ENCODE measurements at regions not wholly inside any gene's neighbourhood (a gene's known extent, or its start where the extent isn't known, plus 50 kb on each side); places are given as distances from the start of the nearest gene placed in this dataset.

GRCh38 chr10:7483848-7484247 is 73.0 kb upstream of the SFMBT2 start:
- Histone ChIP-seq H3K4me3 (no peak overlapping the region), H3K9me3 (ENCODE audit: low read depth, low read length) (no peaks in the 10 kb centered on the region), H3K9ac (ENCODE audit: insufficient read length) (no peak overlapping the region), H3K36me3 (ENCODE audit: insufficient read depth, low read length) (no peaks in the 10 kb centered on the region), H3K27ac (no peak overlapping the region)
- DNase-seq (ENCODE audit: low read depth, low spot score): no peak
- TF ChIP-seq FOXP2 (optimal IDR thresholded peaks at IDR 0.05; ENCODE audit: control extremely low read depth, extremely low read length, insufficient read depth) (no peak), EZH2 (IDR thresholded peaks at IDR 0.05) (no peak), POLR2AphosphoS5 (IDR thresholded peaks at IDR 0.05; ENCODE audit: borderline replicate concordance, low read depth, low read length) (no peak)

DNA sequence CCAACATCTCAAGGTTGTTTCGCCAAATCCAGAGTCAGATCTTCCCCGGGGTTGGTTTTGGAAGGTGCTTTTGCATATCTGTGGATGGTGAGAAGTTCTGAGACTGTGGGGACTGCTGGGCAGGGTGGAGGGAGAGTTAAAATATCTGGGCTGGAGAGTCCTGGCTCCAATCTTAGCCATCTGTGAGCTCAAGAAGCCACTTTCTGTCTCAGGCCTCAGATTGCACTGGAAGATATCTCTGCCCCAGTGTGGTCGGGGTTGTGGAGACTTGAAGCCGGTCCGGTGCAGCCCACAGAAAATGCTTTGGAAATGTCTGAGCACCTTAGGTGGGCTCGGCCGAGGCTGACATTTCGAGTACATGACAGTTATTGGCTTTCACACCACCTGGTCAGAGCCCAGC is 72.2 kb upstream of the SFMBT2 start:
- no peak overlapping the region for H3K9ac ChIP-seq (ENCODE audit: insufficient read length)
- TF ChIP-seq POLR2AphosphoS5 (IDR thresholded peaks at IDR 0.05; ENCODE audit: borderline replicate concordance, low read depth, low read length) (no peak), EZH2 (IDR thresholded peaks at IDR 0.05) (no peak), FOXP2 (optimal IDR thresholded peaks at IDR 0.05; ENCODE audit: control extremely low read depth, extremely low read length, insufficient read depth) (no peak)
- H3K4me3 ChIP-seq: no peak overlapping the region
- no peaks in the 10 kb centered on the region for H3K36me3 ChIP-seq (ENCODE audit: insufficient read depth, low read length)
- no peaks in the 10 kb centered on the region for H3K9me3 ChIP-seq (ENCODE audit: low read depth, low read length)
- DNase-seq (ENCODE audit: low read depth, low spot score): no peak
- no peak overlapping the region for H3K27ac ChIP-seq

- Histone ChIP-seq H3K27ac (no peak overlapping the region), H3K9me3 (ENCODE audit: low read depth, low read length) (no peaks in the 10 kb centered on the region), H3K4me3 (no peak overlapping the region), H3K36me3 (ENCODE audit: insufficient read depth, low read length) (no peaks in the 10 kb centered on the region), H3K9ac (ENCODE audit: insufficient read length) (no peak overlapping the region)
- TF ChIP-seq FOXP2 (optimal IDR thresholded peaks at IDR 0.05; ENCODE audit: control extremely low read depth, extremely low read length, insufficient read depth) (no peak), EZH2 (IDR thresholded peaks at IDR 0.05) (no peak), POLR2AphosphoS5 (IDR thresholded peaks at IDR 0.05; ENCODE audit: borderline replicate concordance, low read depth, low read length) (no peak)
- no peak for DNase-seq (ENCODE audit: low read depth, low spot score)
Measured at GRCh38 chr10:7481368-7481765, 70.5 kb upstream of the SFMBT2 start.

GRCh38 chr10:7480742-7481367 is 70.0 kb upstream of the SFMBT2 start:
- H3K9ac ChIP-seq (ENCODE audit: insufficient read length): no peak overlapping the region

GRCh38 chr10:7479861-7480598 is 69.2 kb upstream of the SFMBT2 start:
- Histone ChIP-seq H3K9me3 (ENCODE audit: low read depth, low read length) (no peaks in the 10 kb centered on the region), H3K27ac (no peak overlapping the region), H3K4me3 (no peak overlapping the region), H3K36me3 (ENCODE audit: insufficient read depth, low read length) (no peaks in the 10 kb centered on the region), H3K9ac (ENCODE audit: insufficient read length) (no peak overlapping the region)
- DNase-seq (ENCODE audit: low read depth, low spot score): no peak
- TF ChIP-seq EZH2 (IDR thresholded peaks at IDR 0.05) (no peak), POLR2AphosphoS5 (IDR thresholded peaks at IDR 0.05; ENCODE audit: borderline replicate concordance, low read depth, low read length) (no peak), FOXP2 (optimal IDR thresholded peaks at IDR 0.05; ENCODE audit: control extremely low read depth, extremely low read length, insufficient read depth) (no peak)

More at GRCh38 chr10:7480742-7481367, 70.0 kb upstream of the SFMBT2 start:
- TF ChIP-seq POLR2AphosphoS5 (IDR thresholded peaks at IDR 0.05; ENCODE audit: borderline replicate concordance, low read depth, low read length) (no peak), FOXP2 (optimal IDR thresholded peaks at IDR 0.05; ENCODE audit: control extremely low read depth, extremely low read length, insufficient read depth) (no peak), EZH2 (IDR thresholded peaks at IDR 0.05) (no peak)
- H3K27ac ChIP-seq: no peak overlapping the region
- DNase-seq (ENCODE audit: low read depth, low spot score): no peak
- no peaks in the 10 kb centered on the region for H3K36me3 ChIP-seq (ENCODE audit: insufficient read depth, low read length)
- H3K4me3 ChIP-seq: no peak overlapping the region
- no peaks in the 10 kb centered on the region for H3K9me3 ChIP-seq (ENCODE audit: low read depth, low read length)

DNA sequence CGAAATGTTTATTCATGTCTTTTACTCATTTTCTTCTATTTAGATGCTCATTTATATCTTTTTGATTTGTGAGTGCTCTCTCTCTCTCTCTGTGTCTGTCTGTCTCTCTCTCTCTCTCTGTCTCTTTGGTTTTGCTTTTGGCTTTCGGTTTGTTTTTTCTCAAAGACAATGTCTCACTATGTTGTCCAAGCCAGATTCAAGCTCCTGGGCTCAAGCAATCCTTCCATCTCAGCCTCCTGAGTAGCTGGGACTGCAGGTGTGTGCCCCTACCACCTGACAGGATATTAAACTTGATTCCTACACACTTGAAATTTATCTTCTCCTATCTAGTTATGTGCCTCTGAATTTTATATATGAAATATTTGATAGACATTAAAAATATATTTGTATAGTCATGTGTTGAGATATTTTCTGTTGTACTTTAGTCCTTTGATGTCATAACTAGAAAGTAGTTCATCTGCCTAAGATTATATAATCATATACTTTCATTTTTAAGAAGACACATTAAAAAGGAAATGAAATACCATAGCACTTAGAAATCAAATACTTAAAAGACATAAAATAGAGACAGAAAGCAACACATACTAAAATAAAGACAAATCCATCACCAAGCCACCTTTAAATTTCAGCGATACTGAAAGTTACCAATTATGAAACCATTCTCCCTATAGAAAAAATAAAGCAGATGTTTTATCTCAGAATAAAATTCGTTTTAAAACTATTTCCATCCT is 68.1 kb upstream of the SFMBT2 start:
- Histone ChIP-seq H3K36me3 (ENCODE audit: insufficient read depth, low read length) (no peaks in the 10 kb centered on the region), H3K27ac (no peak overlapping the region), H3K9ac (ENCODE audit: insufficient read length) (no peak overlapping the region), H3K4me3 (no peak overlapping the region), H3K9me3 (ENCODE audit: low read depth, low read length) (no peaks in the 10 kb centered on the region)
- DNase-seq (ENCODE audit: low read depth, low spot score): no peak
- TF ChIP-seq FOXP2 (optimal IDR thresholded peaks at IDR 0.05; ENCODE audit: control extremely low read depth, extremely low read length, insufficient read depth) (no peak), POLR2AphosphoS5 (IDR thresholded peaks at IDR 0.05; ENCODE audit: borderline replicate concordance, low read depth, low read length) (no peak)

GRCh38 chr10:7477538-7478334 is 66.9 kb upstream of the SFMBT2 start:
- Histone ChIP-seq H3K9me3 (ENCODE audit: low read depth, low read length) (no peaks in the 10 kb centered on the region), H3K36me3 (ENCODE audit: insufficient read depth, low read length) (no peaks in the 10 kb centered on the region), H3K4me3 (no peak overlapping the region), H3K9ac (ENCODE audit: insufficient read length) (no peak overlapping the region), H3K27ac (no peak overlapping the region)
- no peak for TF ChIP-seq FOXP2 (optimal IDR thresholded peaks at IDR 0.05; ENCODE audit: control extremely low read depth, extremely low read length, insufficient read depth)
- no peak for TF ChIP-seq EZH2 (IDR thresholded peaks at IDR 0.05)
- no peak for TF ChIP-seq POLR2AphosphoS5 (IDR thresholded peaks at IDR 0.05; ENCODE audit: borderline replicate concordance, low read depth, low read length)
- DNase-seq (ENCODE audit: low read depth, low spot score): no peak

DNA sequence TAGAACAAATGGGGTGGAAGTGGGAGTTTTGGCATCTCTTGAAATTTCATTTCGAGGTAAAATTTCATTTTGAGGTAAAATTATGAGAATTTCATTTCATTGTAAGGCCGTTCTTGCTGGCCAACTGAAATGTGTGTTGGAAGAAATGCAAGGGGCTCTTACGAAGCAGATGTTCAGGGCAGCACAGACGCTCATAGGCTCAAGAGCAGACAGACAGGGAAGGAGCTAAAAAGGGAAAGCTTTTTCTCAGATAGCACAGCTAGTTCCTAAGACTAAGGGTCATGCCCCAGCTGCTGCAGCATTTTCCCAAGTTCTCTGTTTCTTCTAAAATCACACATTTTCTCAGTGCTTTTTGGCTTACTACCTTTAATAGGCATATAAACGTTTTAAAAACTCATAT is 65.1 kb upstream of the SFMBT2 start:
- Histone ChIP-seq H3K9ac (ENCODE audit: insufficient read length) (no peak overlapping the region), H3K4me3 (no peak overlapping the region), H3K27ac (no peak overlapping the region), H3K9me3 (ENCODE audit: low read depth, low read length) (no peaks in the 10 kb centered on the region), H3K36me3 (ENCODE audit: insufficient read depth, low read length) (no peaks in the 10 kb centered on the region)
- TF ChIP-seq POLR2AphosphoS5 (IDR thresholded peaks at IDR 0.05; ENCODE audit: borderline replicate concordance, low read depth, low read length): no peak
- TF ChIP-seq FOXP2 (optimal IDR thresholded peaks at IDR 0.05; ENCODE audit: control extremely low read depth, extremely low read length, insufficient read depth): no peak
- TF ChIP-seq EZH2 (IDR thresholded peaks at IDR 0.05): no peak
- no peak for DNase-seq (ENCODE audit: low read depth, low spot score)

All from SK-N-MC (cell line).